Psoas muscle (tissue), 7 donors: ENCODE measurements at regions not wholly inside any gene's neighbourhood (a gene's known extent, or its start where the extent isn't known, plus 50 kb on each side); places are given as distances from the start of the nearest gene placed in this dataset.

ENCODE experiments used
- ATAC-seq, 4 donors: fragments of 200-7000 bp; cut with Tn5 transposase; one replicate each; pipeline ENCODE4 v1.9.1; 2020; ENCODE audit warnings: moderate library complexity in 3 of 4, mild to moderate bottlenecking in 2 of 4
- DNase-seq, 2 donors: peaks; one replicate each; pipeline ENCODE4 v3.0.0-alpha.2; 2020
- H3K27ac ChIP-seq: fragments of 200-600 bp; one replicate; pipeline ENCODE4 v1.8.0; 2022
- H3K27me3 ChIP-seq, 3 donors: fragments of 200-600 bp in 1 of 3; one replicate each; pipeline versions ENCODE4 v1.6.1 to v1.8.0; 2013 to 2022; ENCODE audit warnings: low read length in 2 of 3, mild to moderate bottlenecking in 2 of 3, moderate library complexity in 1 of 3; ENCODE audit not compliant: insufficient read depth in 3 of 3
- H3K36me3 ChIP-seq, 2 donors: fragments of 200-600 bp in 1 of 2; one replicate each; pipeline versions ENCODE4 v1.6.1 to v1.8.0; 2013 to 2022; ENCODE audit warnings: low read depth in 1 of 2, mild to moderate bottlenecking in 1 of 2, moderate library complexity in 1 of 2; ENCODE audit not compliant: insufficient read depth in 1 of 2
- H3K4me1 ChIP-seq: fragments of 200-600 bp; one replicate; pipeline ENCODE4 v1.8.0; 2022
- H3K4me3 ChIP-seq: fragments of 200-600 bp; one replicate; pipeline ENCODE4 v1.8.0; 2022; ENCODE audit warnings: mild to moderate bottlenecking
- H3K9me3 ChIP-seq: fragments of 200-600 bp; one replicate; pipeline ENCODE4 v1.8.0; 2022
- whole genome bisulfite sequencing, 3 donors: extraction: QIAGEN DNeasy Blood & Tissue Kit; methylation state at CpG; one replicate each; pipeline versions ENCODE4 v1.1.6 to v1.1.7; 2013; 5-methylcytosine and 5-hydroxymethylcytosine counted together
- intact Hi-C, 2 donors: fragments of 100-400 bp; cut with DNase I; formaldehyde crosslinking; loops; one replicate each; pipeline versions ENCODE4 v1.11.0 to v1.14.2; 2022
- TF ChIP-seq, protein P1 (sequence below): fragments of 200-600 bp; IDR thresholded peaks from one replicate; pipeline ENCODE4 v1.8.0; 2022; ENCODE audit warnings: antibody characterized with exemption
- donor health status: healthy with polysubstance abuse.
- donor health status: DM: no; HTN: no; CAD: no; lungs with moderate emphysema.
- donor health status: Bipolar disorder and iron deficiency.
- donor health status: healthy.
- donor health status: DM: yes; HTN: yes; CAD: no.
- donor health status: DM: no; HTN: no; CAD: no.
- donor health status: DM: yes; HTN: yes; CAD: no.

DNA sequence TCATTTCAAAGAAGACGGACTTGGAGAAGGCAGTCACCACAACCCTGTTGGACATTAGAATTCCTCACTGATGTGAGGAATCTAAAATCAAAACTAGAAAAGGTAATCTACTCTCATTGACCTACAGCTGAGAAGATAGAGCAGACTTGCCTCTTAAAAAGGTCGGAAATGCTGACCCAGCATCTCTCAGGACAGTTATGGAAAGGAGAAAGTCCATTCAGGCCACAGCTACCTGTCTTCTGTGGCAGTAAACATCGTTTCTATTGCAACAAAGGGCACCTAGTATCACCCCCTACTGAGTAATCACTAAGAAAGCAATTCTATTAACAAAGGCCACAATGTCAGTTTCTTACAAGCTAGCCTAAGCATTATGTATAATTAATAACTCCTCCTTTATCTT, 601.7 kb downstream of the PRELID2 start:
- no peaks in the 10 kb centered on the region for H3K9me3 ChIP-seq
- TF ChIP-seq, protein P1, sequence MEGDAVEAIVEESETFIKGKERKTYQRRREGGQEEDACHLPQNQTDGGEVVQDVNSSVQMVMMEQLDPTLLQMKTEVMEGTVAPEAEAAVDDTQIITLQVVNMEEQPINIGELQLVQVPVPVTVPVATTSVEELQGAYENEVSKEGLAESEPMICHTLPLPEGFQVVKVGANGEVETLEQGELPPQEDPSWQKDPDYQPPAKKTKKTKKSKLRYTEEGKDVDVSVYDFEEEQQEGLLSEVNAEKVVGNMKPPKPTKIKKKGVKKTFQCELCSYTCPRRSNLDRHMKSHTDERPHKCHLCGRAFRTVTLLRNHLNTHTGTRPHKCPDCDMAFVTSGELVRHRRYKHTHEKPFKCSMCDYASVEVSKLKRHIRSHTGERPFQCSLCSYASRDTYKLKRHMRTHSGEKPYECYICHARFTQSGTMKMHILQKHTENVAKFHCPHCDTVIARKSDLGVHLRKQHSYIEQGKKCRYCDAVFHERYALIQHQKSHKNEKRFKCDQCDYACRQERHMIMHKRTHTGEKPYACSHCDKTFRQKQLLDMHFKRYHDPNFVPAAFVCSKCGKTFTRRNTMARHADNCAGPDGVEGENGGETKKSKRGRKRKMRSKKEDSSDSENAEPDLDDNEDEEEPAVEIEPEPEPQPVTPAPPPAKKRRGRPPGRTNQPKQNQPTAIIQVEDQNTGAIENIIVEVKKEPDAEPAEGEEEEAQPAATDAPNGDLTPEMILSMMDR, result no peak
- no peak for DNase-seq
- H3K36me3 ChIP-seq, result no peaks in the 10 kb centered on the region
- WGBS, 3 donors, result 73 to 85% (median 73%) methylated on average over 3 of the region's 3 CpGs
- H3K4me1 ChIP-seq, result no peaks in the 10 kb centered on the region
- no peak overlapping the region for H3K27ac ChIP-seq
- intact Hi-C loops, result no loop called here
- no peak for ATAC-seq
- no peak overlapping the region for H3K4me3 ChIP-seq
- H3K27me3 ChIP-seq, result no peaks in the 10 kb centered on the region

DNA sequence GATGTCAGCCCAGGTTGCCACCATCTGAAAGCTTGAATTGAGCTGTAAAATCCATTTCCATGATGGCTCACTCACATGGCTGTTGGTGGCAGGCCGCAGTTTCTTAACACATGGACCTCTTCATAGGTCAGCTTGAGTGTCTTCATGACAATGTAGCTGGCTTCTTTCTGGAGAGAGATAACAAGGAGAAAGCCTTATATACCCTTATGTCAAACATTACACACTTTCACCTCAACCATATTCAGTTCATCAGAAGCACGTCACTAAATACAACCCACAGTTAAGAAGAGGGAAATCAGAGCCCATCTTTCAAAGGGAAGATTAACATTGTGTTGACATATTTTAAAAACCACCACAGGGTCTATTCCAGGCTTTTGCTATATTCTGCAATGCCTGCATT, 604.4 kb downstream of the PRELID2 start:
- Histone ChIP-seq H3K27me3 (no peaks in the 10 kb centered on the region), H3K4me3 (no peak overlapping the region), H3K4me1 (no peaks in the 10 kb centered on the region), H3K27ac (no peak overlapping the region), H3K36me3 (no peaks in the 10 kb centered on the region), H3K9me3 (no peaks in the 10 kb centered on the region)
- 79 to 87% (median 87%) methylated on average over 2 of the region's 2 CpGs for WGBS, 3 donors
- TF ChIP-seq, protein P1, result no peak
- intact Hi-C loops, result no loop called here
- ATAC-seq (no peak), DNase-seq (no peak)

DNA sequence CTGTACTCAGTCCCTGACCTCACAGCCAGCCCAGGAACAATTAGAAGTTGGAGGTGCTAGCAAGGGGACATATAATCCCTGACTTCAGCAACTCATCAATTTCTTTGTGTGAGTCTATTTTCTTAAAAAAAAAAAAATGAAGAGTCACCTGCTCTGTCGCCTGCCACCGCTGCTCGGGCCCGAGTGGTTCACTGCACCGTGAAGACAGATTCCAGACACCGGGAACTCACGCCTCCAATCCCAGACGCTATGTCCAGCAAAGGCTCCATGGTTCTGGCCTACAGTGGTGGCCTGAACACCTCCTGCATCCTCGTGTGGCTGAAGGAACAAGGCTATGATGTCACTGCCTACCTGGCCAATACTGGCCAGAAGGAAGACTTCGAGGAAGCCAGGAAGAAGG, 606.6 kb downstream of the PRELID2 start:
- H3K27me3 ChIP-seq, result no peaks in the 10 kb centered on the region
- H3K4me1 ChIP-seq, result no peaks in the 10 kb centered on the region
- DNase-seq (no peak), ATAC-seq (no peak)
- no peak overlapping the region for H3K27ac ChIP-seq
- H3K9me3 ChIP-seq, result no peaks in the 10 kb centered on the region
- WGBS, 3 donors, result 91 to 92% (median 92%) methylated on average over 10 of the region's 10 CpGs
- intact Hi-C loops, result no loop called here
- H3K4me3 ChIP-seq, result no peak overlapping the region
- TF ChIP-seq, protein P1, result no peak
- H3K36me3 ChIP-seq, result no peaks in the 10 kb centered on the region

DNA sequence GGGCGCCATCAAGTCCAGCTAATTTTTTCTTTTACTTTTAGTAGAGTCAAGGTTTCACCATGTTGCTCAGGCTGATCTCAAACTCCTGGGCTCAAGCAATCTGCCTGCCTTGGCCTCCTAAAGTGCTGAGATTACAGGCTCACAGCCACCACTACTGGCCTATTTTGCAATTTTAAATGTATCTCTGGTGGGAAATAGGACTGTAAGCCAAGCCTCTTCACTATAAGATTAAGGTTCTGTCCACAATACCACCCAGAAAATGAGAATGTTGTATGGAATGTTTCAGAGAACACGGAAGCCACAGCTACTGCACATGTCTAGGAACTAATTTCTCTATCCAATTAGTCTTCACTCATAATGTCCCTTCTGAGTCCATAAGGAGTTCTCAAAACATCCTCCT, 607.3 kb downstream of the PRELID2 start:
- ATAC-seq, result no peak
- 84 to 87% (median 87%) methylated on average over 2 of the region's 2 CpGs for WGBS, 3 donors
- intact Hi-C loops, result no loop called here

DNA sequence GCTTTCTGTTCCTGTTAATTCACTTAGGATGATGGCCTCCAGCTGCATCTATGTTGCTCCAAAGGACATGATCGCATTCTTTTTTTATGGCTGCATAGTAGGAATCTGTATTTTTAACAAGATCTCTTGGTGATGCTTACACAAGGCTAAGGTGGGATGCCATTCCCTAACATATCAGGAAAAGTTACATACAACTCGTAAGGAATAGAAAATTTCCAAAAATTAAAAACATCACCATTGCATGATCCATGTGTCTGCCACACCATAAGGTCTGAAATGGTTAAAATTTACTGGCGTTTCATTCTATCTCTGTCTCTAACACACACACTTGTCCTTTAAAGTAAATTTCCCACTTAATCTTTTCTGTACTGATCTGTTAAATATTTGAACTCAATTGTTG, 608.4 kb downstream of the PRELID2 start:
- 75 to 82% (median 76%) methylated on average over 3 of the region's 3 CpGs for WGBS, 3 donors
- TF ChIP-seq, protein P1, result no peak
- Histone ChIP-seq H3K9me3 (no peaks in the 10 kb centered on the region), H3K36me3 (no peaks in the 10 kb centered on the region), H3K27me3 (no peaks in the 10 kb centered on the region), H3K4me1 (no peaks in the 10 kb centered on the region), H3K4me3 (no peak overlapping the region), H3K27ac (no peak overlapping the region)
- intact Hi-C loops, result no loop called here
- no peak for ATAC-seq
- DNase-seq, result no peak

More for the DNA sequence above, 607.3 kb downstream of the PRELID2 start:
- no peaks in the 10 kb centered on the region for H3K9me3 ChIP-seq
- no peaks in the 10 kb centered on the region for H3K36me3 ChIP-seq
- H3K4me1 ChIP-seq, result no peaks in the 10 kb centered on the region
- no peak for DNase-seq
- TF ChIP-seq, protein P1, result no peak
- no peak overlapping the region for H3K27ac ChIP-seq
- H3K4me3 ChIP-seq, result no peak overlapping the region
- H3K27me3 ChIP-seq, result no peaks in the 10 kb centered on the region
